Left hindlimb (tissue), 1 donor: ENCODE measurements at regions not wholly inside any gene's neighbourhood (a gene's known extent, or its start where the extent isn't known, plus 50 kb on each side); places are given as distances from the start of the nearest gene placed in this dataset.
A peak's percentile ranks its signal among the peaks of the same experiment; 100 is the strongest.

ENCODE experiments used
- DNase-seq: peaks from one replicate; pipeline ENCODE4 v3.0.0-alpha.2; 2018

- DNase-seq, result no peak
These were observed 83.5 kb downstream of the NDUFS5 start for GRCh38 chr1:39109644-39110043.

DNA sequence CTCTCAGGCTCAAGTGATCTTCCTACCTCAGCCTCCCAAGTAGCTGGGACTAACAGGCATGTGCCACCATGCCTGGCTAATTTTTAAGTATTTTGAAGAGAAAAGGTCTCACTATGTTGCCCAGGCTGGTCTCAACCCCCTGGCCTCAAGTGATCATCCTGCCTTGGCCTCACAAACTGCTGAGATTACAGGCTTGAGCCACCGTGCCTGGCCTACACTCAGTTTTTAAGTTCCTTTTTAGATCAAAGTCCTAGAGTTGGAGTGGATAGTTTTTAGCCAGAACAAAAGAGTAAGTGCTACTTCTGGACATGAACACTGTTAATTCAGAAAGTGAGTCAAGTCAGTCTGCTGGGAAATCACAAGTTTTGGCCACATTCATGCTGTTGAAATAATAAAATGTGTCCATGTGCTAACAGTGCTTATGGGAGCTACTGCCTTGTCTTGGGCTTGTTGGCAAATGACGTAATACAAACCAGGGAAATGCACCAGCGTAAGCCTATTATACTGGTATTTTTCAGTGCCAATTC is 84.2 kb downstream of the NDUFS5 start:
- DNase-seq, result peak; percentile 30

GRCh38 chr1:39110882-39111281 is 84.7 kb downstream of the NDUFS5 start:
- no peak for DNase-seq

DNA sequence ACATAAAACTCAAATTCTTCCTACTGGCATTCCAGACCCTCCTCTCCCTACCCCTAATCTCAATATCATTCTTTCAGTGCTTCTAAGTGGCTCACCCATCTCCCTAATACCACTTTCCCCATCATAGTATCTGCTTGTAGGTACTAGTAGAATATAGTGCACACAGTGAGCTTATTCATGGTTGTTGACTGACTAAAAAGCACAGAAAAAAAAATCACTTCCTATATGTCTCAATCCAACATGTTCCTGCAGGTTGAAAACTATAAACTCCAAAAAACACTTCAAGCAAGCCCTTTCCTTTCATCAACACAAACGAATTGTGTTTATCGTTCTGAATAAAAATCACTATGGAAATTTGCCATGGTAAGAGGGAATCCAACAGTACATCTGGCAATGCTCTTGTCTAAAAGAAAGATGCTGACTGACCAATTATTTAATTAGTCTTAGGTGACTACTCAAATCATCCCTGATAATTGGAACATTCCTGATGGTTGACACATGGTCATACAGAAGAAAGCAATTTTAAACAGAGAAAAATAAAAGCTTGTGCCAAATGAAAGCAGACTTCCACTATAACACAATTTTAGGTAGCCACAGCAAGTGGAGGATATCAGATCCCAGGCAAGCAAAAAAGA is 87.1 kb downstream of the NDUFS5 start:
- DNase-seq, result no peak

- DNase-seq, result no peak
These were observed 89.0 kb upstream of the MACF1 start for GRCh38 chr1:39115271-39116110.

DNA sequence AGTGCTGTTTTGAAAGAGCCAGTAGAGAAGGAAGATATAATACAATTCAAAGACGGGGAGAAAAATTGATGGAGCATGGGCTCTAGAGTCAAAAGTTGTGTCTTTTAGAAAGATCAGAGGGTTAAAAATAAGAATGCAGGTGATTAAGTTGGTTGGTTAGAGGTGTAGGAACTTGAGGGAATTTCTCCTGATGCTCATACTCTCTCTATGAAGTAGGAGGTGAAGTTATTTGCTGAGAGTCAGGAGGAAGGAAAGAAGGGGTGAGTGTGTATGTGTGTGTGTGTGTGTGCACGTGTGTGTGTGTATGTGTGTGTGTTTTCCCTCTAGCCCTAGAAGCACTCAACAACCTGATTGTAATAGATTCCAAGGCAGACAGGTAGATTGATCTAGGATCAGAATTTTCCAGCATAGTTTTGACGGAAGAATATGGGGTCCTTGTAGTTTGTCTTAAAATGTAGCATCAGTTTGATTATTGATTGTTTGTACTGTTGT is 88.3 kb upstream of the MACF1 start:
- DNase-seq, result no peak

- no peak for DNase-seq
These were observed 87.4 kb upstream of the MACF1 start for GRCh38 chr1:39116860-39117728.

- DNase-seq, result no peak
These were observed 86.5 kb upstream of the MACF1 start for GRCh38 chr1:39117899-39118450.

- DNase-seq, result no peak
These were observed 82.4 kb upstream of the MACF1 start for GRCh38 chr1:39122056-39122455.

- no peak for DNase-seq
These were observed 80.2 kb upstream of the MACF1 start for GRCh38 chr1:39124282-39124681.

GRCh38 chr1:39127513-39127912 is 77.0 kb upstream of the MACF1 start:
- DNase-seq, result no peak

GRCh38 chr1:39128126-39128525 is 76.4 kb upstream of the MACF1 start:
- no peak for DNase-seq

DNA sequence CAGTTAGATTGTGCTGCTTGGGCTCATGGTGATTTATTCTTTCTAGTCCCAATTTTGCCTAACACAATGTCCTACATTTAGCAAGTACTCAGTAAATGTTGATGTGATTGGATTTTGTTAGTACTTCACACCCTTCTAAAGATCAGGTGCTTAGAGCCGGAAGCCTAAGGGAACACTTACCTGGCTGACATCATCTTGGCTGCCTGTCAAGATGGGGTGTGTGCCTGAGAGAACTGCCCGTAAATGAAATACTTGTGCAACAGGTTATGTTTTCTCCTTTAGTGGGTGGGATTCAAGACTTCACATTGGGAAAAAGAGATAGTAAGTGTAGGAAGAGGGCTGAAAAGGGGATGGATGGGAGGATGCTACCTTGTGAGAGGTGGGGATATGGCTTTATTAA is 75.5 kb upstream of the MACF1 start:
- DNase-seq, result no peak

DNA sequence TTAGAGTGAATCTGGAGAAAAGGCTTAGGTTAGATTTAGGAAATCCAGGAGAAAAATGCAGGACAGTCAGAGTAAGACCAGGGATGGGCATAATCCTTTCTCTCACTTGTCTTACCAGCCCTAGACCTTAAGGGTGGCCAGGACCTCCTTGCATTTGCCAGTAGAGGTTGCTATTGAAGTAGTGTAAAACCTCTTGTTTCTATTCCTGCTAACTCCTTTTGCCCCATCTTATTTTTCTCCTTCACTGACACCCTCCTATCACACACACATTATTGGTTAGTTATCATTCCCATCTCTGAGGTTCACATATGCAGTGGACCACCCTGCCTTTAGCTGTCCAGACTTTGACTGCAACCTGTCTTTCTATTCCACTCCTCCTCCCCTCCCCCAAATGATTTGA is 75.0 kb upstream of the MACF1 start:
- no peak for DNase-seq

DNA sequence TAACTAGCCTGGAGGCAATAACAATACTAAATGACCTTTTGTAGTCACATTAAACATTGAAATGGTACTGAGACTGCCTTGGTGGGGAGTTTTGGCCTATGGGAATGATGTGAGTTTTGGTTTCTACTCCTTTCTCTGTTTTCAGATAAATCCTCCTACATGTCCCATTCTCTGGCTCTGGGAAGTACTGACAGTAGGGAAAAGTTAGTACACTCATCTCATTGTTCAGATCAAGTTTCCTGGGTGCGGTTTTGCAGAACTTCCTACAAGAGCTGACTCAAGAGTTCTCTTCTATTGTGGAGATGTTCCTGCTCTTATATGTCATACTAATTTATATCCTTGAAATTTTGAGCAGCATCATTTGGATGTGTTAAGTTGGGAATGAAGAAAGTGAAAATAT is 74.2 kb upstream of the MACF1 start:
- DNase-seq, result no peak

GRCh38 chr1:39131940-39132339 is 72.6 kb upstream of the MACF1 start:
- no peak for DNase-seq

DNA sequence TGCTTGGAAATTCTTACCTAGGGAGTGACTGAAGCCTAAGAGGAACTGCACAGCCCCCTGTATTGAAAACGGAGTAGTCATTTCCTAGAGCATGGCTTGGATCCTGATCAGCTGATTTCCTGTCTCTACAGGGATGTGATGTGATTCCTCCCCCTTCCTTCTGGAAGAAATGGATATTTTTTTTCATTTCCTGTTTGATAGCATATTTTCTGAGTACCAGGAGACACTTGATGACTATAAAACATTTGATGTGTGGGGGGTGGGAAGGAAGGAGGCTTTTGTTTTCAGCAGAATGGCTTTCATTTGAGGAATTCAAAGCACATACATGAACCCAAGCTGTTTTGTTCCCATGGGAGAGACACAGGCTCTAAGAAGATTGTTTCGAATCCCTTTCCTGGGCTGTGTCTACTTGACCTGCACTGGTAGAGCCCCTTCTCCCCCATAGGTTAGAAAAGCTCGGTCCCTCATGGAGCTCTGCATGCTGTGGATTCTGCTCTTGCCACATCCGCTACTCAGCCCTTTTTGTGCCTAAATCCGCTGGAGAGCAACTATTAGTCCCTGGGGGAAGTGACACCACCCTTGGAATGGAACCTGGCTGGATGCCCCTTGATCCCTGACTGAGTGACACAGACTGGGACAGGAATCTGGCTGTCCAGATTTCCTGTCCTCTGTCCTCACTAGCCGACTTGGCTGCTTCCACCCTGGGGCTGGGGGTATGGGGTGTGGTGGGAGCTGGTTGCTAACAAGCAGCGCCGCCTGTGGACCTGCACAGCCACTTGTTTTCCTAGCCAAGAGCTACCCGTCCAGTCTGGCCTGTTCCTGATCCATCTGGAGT is 71.8 kb upstream of the MACF1 start:
- peak; percentile 62 for DNase-seq

DNA sequence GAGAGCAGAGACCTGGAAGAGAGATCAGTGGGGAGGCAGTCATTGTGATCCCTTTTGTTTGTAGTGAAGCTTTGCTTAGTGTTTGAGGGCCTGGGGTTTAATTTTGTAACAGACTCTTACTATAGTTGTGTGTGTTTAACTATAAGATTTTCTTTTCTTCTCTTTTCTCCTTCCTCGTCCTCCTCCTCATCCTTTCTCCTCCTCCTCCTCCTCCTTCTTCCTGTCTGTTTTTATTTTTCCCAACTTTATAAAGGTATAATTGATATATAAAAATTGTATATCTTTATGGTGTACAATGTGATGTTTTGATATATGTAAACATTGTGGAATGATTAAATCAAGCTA is 71.2 kb upstream of the MACF1 start:
- DNase-seq, result no peak

DNA sequence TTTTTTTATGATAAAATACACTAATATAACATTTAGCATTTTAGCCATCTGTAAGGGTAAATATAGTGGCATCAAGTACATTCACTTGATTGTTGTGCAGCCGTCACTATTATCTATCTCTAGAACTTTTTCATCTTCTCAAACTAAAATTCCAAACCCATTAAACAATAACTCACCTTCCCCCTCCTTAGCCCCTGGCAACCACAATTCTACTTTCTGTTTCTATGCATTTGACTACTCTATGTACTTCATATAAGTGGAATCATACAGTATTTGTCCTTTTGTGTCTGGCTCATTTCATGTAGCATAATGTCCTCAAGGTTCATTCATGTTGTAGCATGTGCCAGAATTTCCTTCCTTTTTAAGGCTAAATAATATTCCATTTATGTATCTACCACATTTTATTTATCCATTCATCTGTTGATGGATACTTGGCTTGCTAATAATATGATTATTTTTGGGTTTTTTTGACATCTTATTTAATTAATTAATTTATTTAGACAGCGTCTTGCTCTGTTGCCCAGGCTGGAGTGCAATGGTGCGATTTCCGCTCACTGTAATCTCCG is 69.6 kb upstream of the MACF1 start:
- DNase-seq, result no peak

DNA sequence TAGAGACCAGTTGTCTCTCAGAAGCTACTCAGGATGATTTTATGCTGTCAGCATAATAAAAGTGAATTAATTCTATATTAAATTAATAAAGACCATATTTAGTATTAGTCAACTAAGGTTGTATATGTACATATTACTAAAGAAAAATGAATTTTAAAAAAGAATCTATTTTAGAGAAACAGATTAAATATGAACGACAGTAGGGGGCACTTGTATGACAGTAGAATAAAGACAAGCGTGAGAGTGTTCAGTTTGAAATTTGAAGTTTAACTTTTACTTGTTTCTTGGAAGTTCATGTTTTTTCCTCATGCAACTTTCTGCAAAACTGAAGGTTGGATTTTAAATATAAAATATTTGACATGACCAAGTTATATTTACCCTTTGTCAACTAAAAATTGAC is 67.9 kb upstream of the MACF1 start:
- no peak for DNase-seq

- no peak for DNase-seq
These were observed 64.7 kb upstream of the MACF1 start for GRCh38 chr1:39139723-39140360.
